HG03521 (cell line): ENCODE measurements at regions not wholly inside any gene's neighbourhood (a gene's known extent, or its start where the extent isn't known, plus 50 kb on each side); places are given as distances from the start of the nearest gene placed in this dataset.
"Not testable (repeated sequence)": the region's sequence is repeated elsewhere in the genome, so short reads cannot be mapped to it uniquely, and the experiment has no call there.

ENCODE experiments used
- ATAC-seq: cut with Tn5 transposase; IDR thresholded peaks from one replicate; pipeline ENCODE4 v1.9.1; 2021; ENCODE audit warnings: mild to moderate bottlenecking, moderate library complexity; ENCODE audit not compliant: unreplicated experiment

DNA sequence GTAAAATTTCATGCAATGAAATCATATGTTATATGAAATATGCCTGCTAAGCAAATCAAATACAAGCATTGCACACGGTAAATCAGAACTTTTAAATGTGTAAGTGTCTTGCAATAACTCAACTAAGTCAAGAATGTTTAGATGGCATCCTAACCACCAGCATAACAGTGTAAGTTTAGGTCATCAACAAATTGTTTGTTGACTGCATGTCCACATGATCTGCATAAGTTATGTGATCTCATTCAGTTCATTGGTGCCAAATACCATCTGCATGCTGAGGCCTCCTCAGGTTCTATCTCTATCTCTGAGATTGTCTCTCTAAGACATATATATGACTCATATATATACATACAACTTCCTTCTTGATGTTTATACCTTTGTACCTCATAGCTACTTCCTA is 159.6 kb upstream of the STK32A start:
- ATAC-seq: no peak

DNA sequence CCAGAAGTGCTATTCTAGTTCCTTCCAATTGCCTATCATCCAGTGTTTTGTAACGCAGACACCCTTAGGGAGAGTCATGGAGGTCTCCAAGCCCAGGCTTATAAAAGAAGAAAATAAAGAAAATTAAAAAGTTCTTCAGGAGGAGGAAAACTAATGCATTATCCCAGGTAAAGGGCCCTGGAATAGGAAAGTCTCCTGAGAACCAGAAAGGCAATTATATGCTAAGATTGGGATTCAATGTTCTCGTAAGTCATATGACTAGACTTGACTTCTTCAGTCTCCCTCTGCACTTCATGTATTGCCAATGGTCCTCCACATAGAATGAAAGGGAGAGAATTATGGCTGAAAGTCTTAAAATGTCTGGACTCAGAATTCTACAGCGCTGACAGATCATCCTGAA is 154.4 kb upstream of the STK32A start:
- no peak for ATAC-seq

GRCh38 chr5:147081311-147081764 is 153.5 kb upstream of the STK32A start:
- ATAC-seq: no peak

DNA sequence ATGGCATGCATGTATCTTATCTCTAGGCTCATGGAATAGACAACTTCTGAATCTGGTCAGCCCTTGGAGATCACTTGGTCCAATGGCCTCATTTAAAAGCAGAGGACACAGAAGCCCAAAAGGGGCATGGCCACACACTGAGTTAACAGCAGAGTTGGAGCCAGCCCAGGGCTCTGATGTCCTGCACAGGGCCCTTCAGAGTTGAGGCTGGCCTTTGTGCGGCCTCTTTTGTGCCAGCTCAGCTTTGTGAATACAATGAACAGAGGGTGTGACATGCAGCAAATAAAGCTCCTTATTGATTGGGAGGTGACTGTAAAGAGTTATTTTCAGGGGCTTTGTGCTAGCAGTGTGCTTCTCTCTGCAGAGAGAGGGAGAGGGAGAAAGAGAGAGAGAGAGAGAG is 150.1 kb upstream of the STK32A start:
- no peak for ATAC-seq

DNA sequence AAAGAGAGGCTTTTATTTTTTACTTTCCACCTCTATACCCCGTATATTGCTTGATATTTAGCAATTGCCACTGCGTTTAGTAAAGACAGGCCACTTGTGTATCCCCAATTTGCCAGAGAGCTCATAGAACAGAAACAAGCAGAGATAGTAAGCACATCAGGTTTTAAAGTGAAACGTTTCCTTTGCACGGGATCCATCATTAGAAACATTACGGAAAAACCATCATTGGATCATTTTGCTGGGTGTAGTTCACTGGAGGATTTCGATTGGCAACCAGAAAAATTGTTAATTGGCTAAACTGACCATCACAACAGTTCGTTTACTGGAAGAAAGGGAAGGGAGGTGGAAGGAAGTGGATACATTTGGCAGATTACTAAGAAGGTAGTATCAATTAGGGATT is 149.4 kb upstream of the STK32A start:
- ATAC-seq: no peak

DNA sequence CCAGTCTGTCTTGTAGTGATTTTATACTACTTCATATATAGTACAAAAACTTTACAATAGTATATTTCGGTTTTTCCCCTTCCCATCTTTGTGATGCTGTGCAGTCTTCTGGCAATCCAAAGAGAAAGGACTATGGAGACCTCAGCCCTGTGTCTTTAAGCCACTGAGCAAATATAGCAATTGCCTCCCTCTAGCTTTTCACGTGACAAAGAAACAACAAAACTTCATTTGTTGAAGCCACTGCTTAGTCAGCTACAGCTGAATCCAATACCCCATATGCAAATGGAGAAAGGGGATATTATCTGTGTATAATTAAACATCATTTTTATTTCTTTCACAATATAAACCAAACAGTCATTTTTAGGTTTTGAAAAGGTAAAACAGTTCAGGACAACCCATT is 142.8 kb upstream of the STK32A start:
- ATAC-seq: no peak

DNA sequence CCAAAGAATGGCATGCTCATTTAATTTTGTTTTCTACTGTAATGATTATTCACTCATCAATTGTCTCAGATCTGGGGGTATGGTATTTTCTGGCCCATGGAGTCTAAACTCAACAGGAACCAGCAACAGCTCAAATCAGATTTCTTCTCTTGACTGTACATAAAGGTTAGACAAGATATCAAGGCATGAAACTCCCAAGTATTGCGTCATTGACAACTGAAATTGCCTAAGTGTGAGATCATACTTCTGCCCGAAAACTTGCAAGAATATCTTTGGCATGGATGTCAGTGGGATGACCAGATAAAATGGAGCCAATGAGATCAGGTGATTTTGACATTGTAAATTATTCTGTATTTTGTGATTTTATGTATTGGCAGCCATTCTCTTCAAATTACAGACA is 141.7 kb upstream of the STK32A start:
- ATAC-seq: no peak

DNA sequence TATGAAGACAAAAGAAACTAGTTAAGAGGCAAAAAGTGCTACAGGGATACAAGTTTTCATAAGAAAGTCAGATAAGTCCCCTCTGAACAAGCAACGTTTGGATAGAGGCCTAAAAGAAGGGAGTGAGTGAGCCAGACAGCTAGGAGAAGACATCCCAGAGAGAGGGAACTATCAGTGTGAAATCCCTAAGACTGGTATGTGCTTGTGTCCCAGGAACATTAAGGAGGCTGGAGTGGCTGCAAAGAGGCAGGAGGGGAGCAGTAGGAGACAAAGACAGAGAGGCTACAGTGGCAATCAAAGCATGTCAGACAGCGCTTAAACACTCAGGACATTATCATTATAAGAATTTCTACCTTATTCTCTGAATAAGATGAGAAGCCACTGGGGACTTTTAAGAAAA is 139.1 kb upstream of the STK32A start:
- no peak for ATAC-seq

DNA sequence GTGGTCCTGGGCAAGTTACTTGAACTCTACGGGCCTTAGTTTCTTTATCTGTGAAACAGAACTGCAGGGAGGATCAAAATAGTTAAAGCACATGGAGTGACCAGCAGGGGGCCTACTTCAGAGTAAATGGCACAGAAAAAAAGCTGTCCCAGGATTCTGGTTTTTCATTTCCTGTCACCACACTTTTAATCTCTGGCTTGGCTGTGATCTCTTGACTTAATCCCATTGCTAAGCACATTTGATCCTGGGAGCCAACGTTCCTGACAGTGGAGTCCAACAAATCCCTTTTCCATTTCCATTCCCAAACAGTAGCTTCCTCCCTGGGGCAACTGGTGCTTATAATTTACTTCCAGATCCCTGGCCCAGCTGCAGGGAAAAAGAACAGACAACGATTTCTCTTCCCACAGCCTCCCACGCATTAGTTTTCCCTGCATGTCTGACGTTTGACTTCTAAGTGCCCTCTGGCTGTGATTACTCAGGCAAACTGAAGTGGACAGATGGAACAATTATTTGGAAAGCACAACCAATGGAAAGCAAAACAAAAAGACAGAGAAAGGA is 136.5 kb upstream of the STK32A start:
- no peak for ATAC-seq

- no peak for ATAC-seq
Measured at GRCh38 chr5:147101659-147102369, 133.0 kb upstream of the STK32A start.

DNA sequence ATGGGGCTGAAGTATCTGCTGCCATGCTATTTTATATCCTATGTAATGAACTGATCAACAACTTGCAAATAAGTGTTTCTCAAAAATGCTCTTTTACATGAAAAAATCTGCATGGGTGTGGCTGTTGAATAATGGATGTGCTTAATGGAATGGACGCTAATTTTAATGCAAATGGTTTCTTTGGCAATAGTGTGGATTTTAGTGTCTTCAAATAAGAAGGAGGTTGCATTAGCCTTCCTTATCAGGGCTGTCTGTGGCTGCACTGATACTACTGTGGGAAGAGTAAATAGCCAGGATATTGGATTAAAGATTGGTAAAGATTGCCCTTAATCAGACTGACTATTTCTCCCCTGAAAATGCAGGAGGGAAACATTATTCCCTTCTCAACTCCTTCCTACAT is 121.9 kb upstream of the STK32A start:
- no peak for ATAC-seq

DNA sequence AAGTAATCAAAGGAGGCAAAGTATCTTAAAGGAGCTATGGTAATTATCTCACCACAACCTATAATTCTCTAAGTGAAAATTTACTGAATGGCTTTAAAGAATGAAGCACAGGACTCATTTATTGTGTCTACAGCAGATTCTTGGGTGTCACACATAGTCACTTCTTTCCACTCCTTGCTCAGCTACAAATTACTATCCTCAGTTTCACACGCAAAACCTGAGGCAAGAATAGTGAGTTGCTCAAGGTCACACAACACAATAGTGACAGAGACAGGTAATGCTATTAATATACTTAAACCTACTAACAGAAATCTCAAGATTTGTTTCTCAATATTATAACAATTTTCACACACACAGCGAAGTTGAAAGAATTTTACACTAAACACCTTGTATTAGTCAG is 120.9 kb upstream of the STK32A start:
- no peak for ATAC-seq

DNA sequence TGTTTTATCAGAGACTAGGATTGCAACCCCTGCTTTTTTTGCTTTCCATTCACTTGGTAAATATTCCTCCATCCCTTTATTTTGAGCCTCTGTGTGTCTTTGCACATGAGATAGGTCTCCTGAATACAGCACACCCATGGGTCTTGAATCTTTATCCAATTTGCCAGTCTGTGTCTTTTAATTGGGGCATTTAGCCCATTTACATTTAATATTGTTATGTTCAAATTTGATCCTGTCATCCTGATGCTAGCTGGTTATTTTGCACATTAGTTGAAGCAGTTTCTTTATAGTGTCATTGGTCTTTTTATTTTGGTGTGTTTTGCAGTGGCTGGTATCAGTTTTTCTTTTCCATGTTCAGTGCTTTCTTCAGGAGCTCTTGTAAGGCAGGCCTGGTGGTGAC is 95.1 kb upstream of the STK32A start:
- ATAC-seq: not testable (repeated sequence)

DNA sequence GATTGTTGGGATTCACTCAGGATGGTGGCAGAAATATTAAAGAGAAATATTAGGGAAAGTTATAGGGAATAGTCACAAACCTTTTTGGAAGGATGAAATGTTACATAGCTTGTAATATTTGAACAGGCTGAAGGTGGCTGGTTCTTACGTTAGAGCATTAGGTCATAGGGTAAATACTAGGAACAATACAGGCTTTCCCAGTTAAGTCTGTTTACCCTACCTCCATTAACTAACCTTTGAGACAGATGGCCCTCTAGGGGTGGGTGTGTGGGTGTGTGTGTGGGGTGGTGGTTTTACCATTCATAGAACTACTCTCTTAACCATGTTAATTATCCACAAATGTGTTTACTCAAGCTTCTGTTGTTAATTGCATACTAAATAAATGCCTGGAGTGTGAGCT is 94.3 kb upstream of the STK32A start:
- ATAC-seq: no peak

- not testable (repeated sequence) for ATAC-seq
Measured at GRCh38 chr5:147141580-147141979, 93.2 kb upstream of the STK32A start.

- ATAC-seq: no peak
Measured at GRCh38 chr5:147143215-147143614, 91.6 kb upstream of the STK32A start.

- ATAC-seq: no peak
Measured at GRCh38 chr5:147145328-147145727, 89.5 kb upstream of the STK32A start.

DNA sequence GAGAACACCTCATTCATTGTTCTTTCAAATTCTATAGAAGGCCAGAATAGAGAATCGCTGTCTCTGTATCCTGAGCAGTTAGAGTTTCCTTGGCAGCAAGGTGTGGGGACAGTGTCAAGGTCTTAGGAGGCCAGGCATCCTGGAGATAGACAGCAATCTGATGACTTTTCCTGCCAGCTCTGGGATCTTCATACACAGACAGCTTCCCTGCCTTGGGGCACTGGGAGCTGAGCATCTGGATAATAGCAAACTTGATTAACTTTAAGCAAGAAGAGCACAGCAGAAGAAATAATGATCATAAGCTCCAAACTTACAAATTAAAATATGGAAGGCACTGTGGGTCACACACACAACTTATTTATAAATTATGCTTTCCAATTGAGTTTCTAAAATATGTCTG is 86.1 kb upstream of the STK32A start:
- ATAC-seq: no peak

DNA sequence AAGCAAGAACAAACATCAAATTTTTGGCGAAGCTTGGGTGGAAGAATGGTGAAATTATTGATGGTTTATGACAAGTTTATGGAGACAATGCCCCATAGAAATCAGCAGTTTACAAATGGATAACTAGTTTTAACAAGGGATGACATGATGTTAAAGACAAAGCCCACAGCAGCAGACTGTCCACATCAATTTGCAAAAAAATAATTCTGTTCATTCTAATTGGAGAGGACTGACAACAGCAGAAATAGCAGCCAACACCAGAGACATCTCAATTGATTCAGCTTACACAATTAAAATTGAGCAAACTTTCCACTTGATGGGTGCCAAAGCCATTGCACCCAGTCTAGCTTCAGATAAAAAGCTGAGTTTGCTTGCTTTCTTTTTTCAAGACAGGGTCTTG is 82.7 kb upstream of the STK32A start:
- ATAC-seq: no peak

DNA sequence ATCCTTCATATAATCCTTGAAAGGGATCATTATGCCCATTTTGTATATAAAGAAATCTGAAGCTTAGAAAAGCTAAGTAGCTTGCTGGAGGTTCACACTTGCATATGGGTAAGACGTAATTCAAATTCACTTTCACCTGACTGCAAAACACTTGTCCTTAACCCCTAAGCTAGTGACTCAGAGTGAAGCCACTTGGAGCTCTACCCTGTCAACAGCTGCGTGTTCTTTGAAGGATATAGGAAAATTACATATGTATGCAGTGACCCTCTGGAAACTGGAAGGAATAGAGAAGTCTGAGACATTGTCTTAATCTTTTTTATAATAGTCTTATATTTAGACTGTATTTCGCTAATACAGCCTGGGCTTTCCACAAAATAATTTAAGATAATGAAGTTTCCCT is 80.0 kb upstream of the STK32A start:
- no peak for ATAC-seq

- no peak for ATAC-seq
Measured at GRCh38 chr5:147156012-147156411, 78.8 kb upstream of the STK32A start.

DNA sequence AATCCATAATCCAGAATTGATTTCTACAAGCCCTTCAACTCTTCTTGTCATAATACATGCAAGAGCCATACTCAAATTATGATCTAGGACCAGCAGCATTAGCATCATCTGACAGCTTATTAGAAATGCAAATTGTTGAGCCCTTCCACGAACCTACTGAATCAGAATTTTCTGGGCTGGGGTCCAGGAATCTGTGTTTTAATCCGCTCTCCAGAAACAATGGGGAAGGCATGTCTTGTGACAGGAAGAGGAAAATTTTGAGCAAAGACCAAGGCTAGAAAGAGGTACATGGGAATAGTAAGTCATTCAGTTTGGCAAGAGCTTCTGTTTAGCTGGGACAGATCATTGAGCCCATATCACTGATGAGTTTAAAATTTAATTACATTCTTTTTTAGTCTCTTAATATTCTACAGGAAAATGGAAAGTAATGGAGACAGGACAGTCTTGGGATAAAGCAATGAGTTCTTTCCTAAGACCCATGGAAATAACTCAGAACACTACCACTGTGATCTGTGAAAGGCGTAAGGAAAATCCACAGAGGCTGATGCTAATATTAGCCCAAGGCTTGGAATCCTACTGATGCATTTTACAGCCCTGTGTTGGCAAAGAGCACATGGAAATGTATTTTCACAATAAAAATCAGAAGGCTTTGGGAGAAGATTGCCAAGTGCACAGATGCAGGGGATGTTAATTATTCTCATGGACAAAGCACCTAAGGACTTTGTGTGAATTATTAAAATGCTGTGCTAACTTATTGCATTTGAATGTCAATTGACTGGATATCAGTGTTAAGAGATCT is 73.7 kb upstream of the STK32A start:
- no peak for ATAC-seq
